ENCODE measurements at regions not wholly inside any gene's neighbourhood (a gene's known extent, or its start where the extent isn't known, plus 50 kb on each side); places are given as distances from the start of the nearest gene placed in this dataset.

DNA sequence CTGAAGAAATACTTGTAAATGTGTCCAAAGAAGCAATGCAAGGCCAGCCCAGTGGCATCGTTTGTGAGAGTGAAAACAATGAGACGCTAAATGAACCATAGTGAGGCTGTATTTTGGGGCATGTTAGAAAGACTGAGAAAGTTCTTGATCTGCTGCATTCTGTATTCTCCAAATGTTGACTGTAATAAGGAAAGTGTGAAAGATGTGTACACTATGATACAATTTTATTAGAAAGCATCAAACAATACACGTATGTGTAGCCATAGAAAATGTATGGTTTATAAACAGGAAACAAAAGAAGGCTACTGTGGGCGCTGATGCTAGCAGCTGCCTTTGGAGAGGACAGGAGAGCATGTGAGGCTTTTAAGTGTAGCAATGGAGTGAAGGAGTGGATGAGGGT is 233.5 kb upstream of the E2F8 start:
- dilution Hi-C loops (cut with HindIII; ENCODE audit: low sequenced_read_pairs, unreplicated experiment): no loop called here
- H2BK5ac ChIP-seq (ENCODE audit: low read depth, low read length, poor library complexity, severe bottlenecking): no peak overlapping the region
- H3K4me3 ChIP-seq (ENCODE audit: insufficient read depth, low read depth, low read length): no peak overlapping the region
- H3K4me1 ChIP-seq (ENCODE audit: control insufficient read depth, insufficient read depth, low read length): no peaks in the 10 kb centered on the region
- H3K23ac ChIP-seq (ENCODE audit: low read depth, low read length): no peak overlapping the region
- no peak overlapping the region for H4K8ac ChIP-seq (ENCODE audit: low read depth in 2 of 2, low read length in 2 of 2)
- no CpG with 5 or more reads among the region's 4 CpGs for WGBS, 2 experiments (ENCODE audit: extremely low coverage in 2 of 2, insufficient read length in 1 of 2)
- no peak for TF ChIP-seq RFX5 (IDR thresholded peaks at IDR 0.05; ENCODE audit: low read depth, low read length)
- no peak for TF ChIP-seq RAD21 (IDR thresholded peaks at IDR 0.05; ENCODE audit: low read length)
- no peak for TF ChIP-seq SMC3 (IDR thresholded peaks at IDR 0.05; ENCODE audit: low read depth, low read length)
- TF ChIP-seq MAFK (IDR thresholded peaks at IDR 0.05; ENCODE audit: low read depth, low read length): no peak
- no peak for TF ChIP-seq MXI1 (IDR thresholded peaks at IDR 0.05; ENCODE audit: borderline replicate concordance, low read depth, low read length)
- TF ChIP-seq, protein P1, sequence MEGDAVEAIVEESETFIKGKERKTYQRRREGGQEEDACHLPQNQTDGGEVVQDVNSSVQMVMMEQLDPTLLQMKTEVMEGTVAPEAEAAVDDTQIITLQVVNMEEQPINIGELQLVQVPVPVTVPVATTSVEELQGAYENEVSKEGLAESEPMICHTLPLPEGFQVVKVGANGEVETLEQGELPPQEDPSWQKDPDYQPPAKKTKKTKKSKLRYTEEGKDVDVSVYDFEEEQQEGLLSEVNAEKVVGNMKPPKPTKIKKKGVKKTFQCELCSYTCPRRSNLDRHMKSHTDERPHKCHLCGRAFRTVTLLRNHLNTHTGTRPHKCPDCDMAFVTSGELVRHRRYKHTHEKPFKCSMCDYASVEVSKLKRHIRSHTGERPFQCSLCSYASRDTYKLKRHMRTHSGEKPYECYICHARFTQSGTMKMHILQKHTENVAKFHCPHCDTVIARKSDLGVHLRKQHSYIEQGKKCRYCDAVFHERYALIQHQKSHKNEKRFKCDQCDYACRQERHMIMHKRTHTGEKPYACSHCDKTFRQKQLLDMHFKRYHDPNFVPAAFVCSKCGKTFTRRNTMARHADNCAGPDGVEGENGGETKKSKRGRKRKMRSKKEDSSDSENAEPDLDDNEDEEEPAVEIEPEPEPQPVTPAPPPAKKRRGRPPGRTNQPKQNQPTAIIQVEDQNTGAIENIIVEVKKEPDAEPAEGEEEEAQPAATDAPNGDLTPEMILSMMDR (conservative IDR thresholded peaks at IDR 0.05; ENCODE audit: low read depth, low read length): no peak
- no peak for TF ChIP-seq MAZ (IDR thresholded peaks at IDR 0.05; ENCODE audit: borderline replicate concordance, low read depth, low read length)
- no peak for TF ChIP-seq POLR2A (IDR thresholded peaks at IDR 0.05; ENCODE audit: low read depth, low read length)
- no peak for TF ChIP-seq CHD1 (IDR thresholded peaks at IDR 0.05; ENCODE audit: low read depth, low read length)
- no peak overlapping the region for H4K5ac ChIP-seq (ENCODE audit: low read depth, low read length)
- H3K18ac ChIP-seq (ENCODE audit: low read depth, low read length): no peak overlapping the region
- no peak overlapping the region for H3K27ac ChIP-seq (ENCODE audit: insufficient read depth, low read length)
- CTCF ChIA-PET: interaction anchor here (0.8 to 1.1 kb wide), 2 partner anchors 17 to 51 kb away, joined by 3 to 4 read pairs; no protein-coding TSS in a partner anchor
- peaks cover 51% of the 10 kb centered on the region for H3K27me3 ChIP-seq (ENCODE audit: control insufficient read depth, insufficient read depth, low read length)
- H3K36me3 ChIP-seq (ENCODE audit: control insufficient read depth, insufficient read depth, low read length): no peaks in the 10 kb centered on the region
- DNase-seq (no peak), ATAC-seq (ENCODE audit: low read depth) (no peak)
- H3K79me1 ChIP-seq (ENCODE audit: low read depth in 1 of 2, low read length in 2 of 2): no peaks in the 10 kb centered on the region
- H2AFZ ChIP-seq (replicated peaks; ENCODE audit: low read length, poor library complexity): no peak overlapping the region
- no TSS peak for BruUV-seq (replicated peaks)
- no peak overlapping the region for H2AK5ac ChIP-seq (ENCODE audit: low read depth, low read length)
- no peak overlapping the region for H3K9ac ChIP-seq (ENCODE audit: low read depth, low read length)
- no peak overlapping the region for H4K91ac ChIP-seq (ENCODE audit: insufficient read depth, low read depth, low read length)
- no peak overlapping the region for H3K4me2 ChIP-seq (ENCODE audit: low read depth, low read length)
- no peak overlapping the region for H2BK15ac ChIP-seq (ENCODE audit: low read depth, low read length)
- no peak overlapping the region for H2AK9ac ChIP-seq (replicated peaks; ENCODE audit: low read depth, low read length, poor library complexity)
- no peaks in the 10 kb centered on the region for H3K9me1 ChIP-seq (ENCODE audit: insufficient read depth, low read length)
- H3K14ac ChIP-seq (replicated peaks; ENCODE audit: low read depth, low read length): no peak overlapping the region
- intact Hi-C loops (cut with micrococcal nuclease): no loop called here
- no peaks in the 10 kb centered on the region for H3K9me3 ChIP-seq (ENCODE audit: control insufficient read depth, insufficient read depth, low read length)
- in situ Hi-C loops (cut with MboI; ENCODE audit: low sequenced_read_pairs): no loop called here
- H4K20me1 ChIP-seq (ENCODE audit: insufficient read depth, low read length): no peaks in the 10 kb centered on the region
- no peak overlapping the region for H3K56ac ChIP-seq (ENCODE audit: extremely low read depth, insufficient read depth, low read length)
- H2BK20ac ChIP-seq (ENCODE audit: low read depth, low read length): no peak overlapping the region
- no peak overlapping the region for H3K4ac ChIP-seq (ENCODE audit: low read depth, low read length)
- H2BK120ac ChIP-seq (ENCODE audit: low read depth, low read length): no peak overlapping the region
- POLR2A ChIA-PET (ENCODE audit: unreplicated experiment): no interaction called here
